Immature natural killer cell (primary cell): ENCODE measurements at regions not wholly inside any gene's neighbourhood (a gene's known extent, or its start where the extent isn't known, plus 50 kb on each side); places are given as distances from the start of the nearest gene placed in this dataset.

Source experiments
- DNase-seq, 3 donors: peaks; one replicate each; pipeline ENCODE4 v3.0.0; 2022; ENCODE audit warnings: mixed read lengths in 1 of 3
- H3K27ac Mint-ChIP-seq, 6 donors: one replicate each; pipeline ENCODE4 v1.8.0; 2020; ENCODE audit warnings: mixed read lengths in 6 of 6, mild to moderate bottlenecking in 5 of 6, inconsistent platforms in 4 of 6, moderate library complexity in 3 of 6
- H3K27me3 Mint-ChIP-seq, 3 donors: one replicate each; pipeline ENCODE4 v1.8.0; 2020 to 2021; ENCODE audit warnings: low read depth in 3 of 3, mild to moderate bottlenecking in 3 of 3, mixed read lengths in 3 of 3, moderate library complexity in 3 of 3, inconsistent platforms in 1 of 3
- H3K36me3 Mint-ChIP-seq, 3 donors: one replicate each; pipeline ENCODE4 v1.8.0; 2020; ENCODE audit warnings: mixed read lengths in 3 of 3, inconsistent platforms in 2 of 3, mild to moderate bottlenecking in 2 of 3
- H3K4me1 Mint-ChIP-seq, 2 donors: one replicate each; pipeline ENCODE4 v1.8.0; 2020; ENCODE audit warnings: inconsistent platforms in 2 of 2, mild to moderate bottlenecking in 2 of 2, mixed read lengths in 2 of 2, moderate library complexity in 1 of 2
- H3K4me3 Mint-ChIP-seq, 5 donors: one replicate each; pipeline ENCODE4 v1.8.0; 2020; ENCODE audit warnings: mild to moderate bottlenecking in 5 of 5, mixed read lengths in 5 of 5, inconsistent platforms in 3 of 5, moderate library complexity in 3 of 5
- H3K9me3 Mint-ChIP-seq, 6 donors: one replicate each; pipeline ENCODE4 v1.8.0; 2020; ENCODE audit warnings: mild to moderate bottlenecking in 6 of 6, mixed read lengths in 6 of 6, inconsistent platforms in 4 of 6, moderate library complexity in 3 of 6

GRCh38 chr18:77439888-77440287 is 190.2 kb downstream of the GALR1 start:
- Mint-ChIP-seq H3K27ac (no peak overlapping the region), H3K9me3 (no peaks in the 10 kb centered on the region), H3K36me3 (no peaks in the 10 kb centered on the region), H3K4me1 (peaks cover 14 to 28% of the 10 kb centered on the region in 2 donors), H3K27me3 (peaks cover 0 to 11% (median 5%) of the 10 kb centered on the region in 3 donors), H3K4me3 (no peak overlapping the region)
- DNase-seq = no peak

- no peak overlapping the region for H3K27ac Mint-ChIP-seq
- no peaks in the 10 kb centered on the region for H3K36me3 Mint-ChIP-seq
- peaks cover 14 to 28% of the 10 kb centered on the region in 2 donors for H3K4me1 Mint-ChIP-seq
- no peak for DNase-seq
- peaks cover 0 to 18% (median 8%) of the 10 kb centered on the region in 3 donors for H3K27me3 Mint-ChIP-seq
- no peak overlapping the region for H3K4me3 Mint-ChIP-seq
- H3K9me3 Mint-ChIP-seq = no peaks in the 10 kb centered on the region
These were observed 192.7 kb downstream of the GALR1 start for GRCh38 chr18:77442393-77442792.

GRCh38 chr18:77444385-77444784 is 194.7 kb downstream of the GALR1 start:
- Mint-ChIP-seq H3K27ac (no peak overlapping the region), H3K9me3 (no peaks in the 10 kb centered on the region), H3K4me3 (no peak overlapping the region)

GRCh38 chr18:77448046-77448445 is 198.4 kb downstream of the GALR1 start:
- H3K27me3 Mint-ChIP-seq = peaks cover 9 to 16% (median 9%) of the 10 kb centered on the region in 3 donors
- H3K27ac Mint-ChIP-seq = no peak overlapping the region
- H3K9me3 Mint-ChIP-seq = no peaks in the 10 kb centered on the region
- no peaks in the 10 kb centered on the region for H3K4me1 Mint-ChIP-seq
- no peak overlapping the region for H3K4me3 Mint-ChIP-seq
- H3K36me3 Mint-ChIP-seq = no peaks in the 10 kb centered on the region
- no peak for DNase-seq

More at GRCh38 chr18:77444385-77444784, 194.7 kb downstream of the GALR1 start:
- H3K36me3 Mint-ChIP-seq = no peaks in the 10 kb centered on the region
- no peak for DNase-seq
- peaks cover 5 to 9% of the 10 kb centered on the region in 2 donors for H3K4me1 Mint-ChIP-seq
- H3K27me3 Mint-ChIP-seq = peaks cover 0 to 20% (median 9%) of the 10 kb centered on the region in 3 donors

GRCh38 chr18:77455004-77455403 is 205.4 kb downstream of the GALR1 start:
- DNase-seq = no peak
- peaks cover 2 to 11% (median 4%) of the 10 kb centered on the region in 3 donors for H3K27me3 Mint-ChIP-seq
- H3K4me1 Mint-ChIP-seq = no peaks in the 10 kb centered on the region
- no peaks in the 10 kb centered on the region for H3K36me3 Mint-ChIP-seq
- H3K9me3 Mint-ChIP-seq = no peaks in the 10 kb centered on the region
- no peak overlapping the region for H3K27ac Mint-ChIP-seq
- no peak overlapping the region for H3K4me3 Mint-ChIP-seq

GRCh38 chr18:77457681-77458080 is 208.0 kb downstream of the GALR1 start:
- H3K4me3 Mint-ChIP-seq = no peak overlapping the region
- no peaks in the 10 kb centered on the region for H3K4me1 Mint-ChIP-seq
- DNase-seq = no peak
- peaks cover 0 to 10% (median 7%) of the 10 kb centered on the region in 3 donors for H3K27me3 Mint-ChIP-seq
- no peaks in the 10 kb centered on the region for H3K36me3 Mint-ChIP-seq
- no peaks in the 10 kb centered on the region for H3K9me3 Mint-ChIP-seq
- no peak overlapping the region for H3K27ac Mint-ChIP-seq

- Mint-ChIP-seq H3K4me1 (no peaks in the 10 kb centered on the region), H3K27ac (no peak overlapping the region), H3K27me3 (peaks cover 2 to 11% (median 8%) of the 10 kb centered on the region in 3 donors), H3K36me3 (no peaks in the 10 kb centered on the region), H3K4me3 (no peak overlapping the region), H3K9me3 (no peaks in the 10 kb centered on the region)
- no peak for DNase-seq
These were observed 211.5 kb downstream of the GALR1 start for GRCh38 chr18:77461062-77461688.

- H3K36me3 Mint-ChIP-seq = peaks cover 0 to 5% (median 0%) of the 10 kb centered on the region in 3 donors
- peaks cover 2 to 16% (median 10%) of the 10 kb centered on the region in 3 donors for H3K27me3 Mint-ChIP-seq
- H3K4me3 Mint-ChIP-seq = no peak overlapping the region
- no peaks in the 10 kb centered on the region for H3K4me1 Mint-ChIP-seq
- H3K27ac Mint-ChIP-seq = no peak overlapping the region
- no peak for DNase-seq
- H3K9me3 Mint-ChIP-seq = no peaks in the 10 kb centered on the region
These were observed 215.3 kb downstream of the GALR1 start for GRCh38 chr18:77464917-77465316.

- H3K27ac Mint-ChIP-seq = no peak overlapping the region
- H3K4me1 Mint-ChIP-seq = no peaks in the 10 kb centered on the region
- H3K36me3 Mint-ChIP-seq = peaks cover 0 to 5% (median 0%) of the 10 kb centered on the region in 3 donors
- H3K4me3 Mint-ChIP-seq = no peak overlapping the region
- H3K9me3 Mint-ChIP-seq = no peaks in the 10 kb centered on the region
- no peak for DNase-seq
- peaks cover 7 to 16% (median 10%) of the 10 kb centered on the region in 3 donors for H3K27me3 Mint-ChIP-seq
These were observed 217.2 kb downstream of the GALR1 start for GRCh38 chr18:77466890-77467289.

- Mint-ChIP-seq H3K36me3 (peaks cover 0 to 5% (median 0%) of the 10 kb centered on the region in 3 donors), H3K27me3 (peaks cover 6 to 9% (median 9%) of the 10 kb centered on the region in 3 donors), H3K4me3 (no peak overlapping the region), H3K4me1 (no peaks in the 10 kb centered on the region), H3K27ac (no peak overlapping the region), H3K9me3 (no peaks in the 10 kb centered on the region)
- DNase-seq = no peak
These were observed 219.5 kb downstream of the GALR1 start for GRCh38 chr18:77469131-77469530.

GRCh38 chr18:77470569-77471413 is 221.1 kb downstream of the GALR1 start:
- no peak for DNase-seq
- no peaks in the 10 kb centered on the region for H3K4me1 Mint-ChIP-seq
- H3K27ac Mint-ChIP-seq = no peak overlapping the region
- no peak overlapping the region for H3K4me3 Mint-ChIP-seq
- H3K27me3 Mint-ChIP-seq = peaks cover 7 to 13% (median 7%) of the 10 kb centered on the region in 3 donors
- no peaks in the 10 kb centered on the region for H3K9me3 Mint-ChIP-seq
- peaks cover 0 to 5% (median 0%) of the 10 kb centered on the region in 3 donors for H3K36me3 Mint-ChIP-seq

GRCh38 chr18:77472509-77472908 is 222.9 kb downstream of the GALR1 start:
- peaks cover 5 to 13% (median 10%) of the 10 kb centered on the region in 3 donors for H3K27me3 Mint-ChIP-seq
- H3K27ac Mint-ChIP-seq = no peak overlapping the region
- H3K9me3 Mint-ChIP-seq = no peaks in the 10 kb centered on the region
- no peak for DNase-seq
- H3K4me3 Mint-ChIP-seq = no peak overlapping the region
- peaks cover 0 to 5% (median 0%) of the 10 kb centered on the region in 3 donors for H3K36me3 Mint-ChIP-seq
- no peaks in the 10 kb centered on the region for H3K4me1 Mint-ChIP-seq

- no peaks in the 10 kb centered on the region for H3K9me3 Mint-ChIP-seq
- H3K4me3 Mint-ChIP-seq = no peak overlapping the region
- H3K27me3 Mint-ChIP-seq = peaks cover 0 to 14% (median 5%) of the 10 kb centered on the region in 3 donors
- no peak overlapping the region for H3K27ac Mint-ChIP-seq
- DNase-seq = no peak
- no peaks in the 10 kb centered on the region for H3K36me3 Mint-ChIP-seq
- no peaks in the 10 kb centered on the region for H3K4me1 Mint-ChIP-seq
These were observed 229.2 kb downstream of the GALR1 start for GRCh38 chr18:77478646-77479442.

- no peaks in the 10 kb centered on the region for H3K4me1 Mint-ChIP-seq
- H3K4me3 Mint-ChIP-seq = no peak overlapping the region
- no peak for DNase-seq
- H3K36me3 Mint-ChIP-seq = no peaks in the 10 kb centered on the region
- no peaks in the 10 kb centered on the region for H3K9me3 Mint-ChIP-seq
- H3K27me3 Mint-ChIP-seq = peaks cover 0 to 16% (median 0%) of the 10 kb centered on the region in 3 donors
- no peak overlapping the region for H3K27ac Mint-ChIP-seq
These were observed 231.9 kb downstream of the GALR1 start for GRCh38 chr18:77481541-77481940.
